ENCODE measurements at regions not wholly inside any gene's neighbourhood (a gene's known extent, or its start where the extent isn't known, plus 50 kb on each side); places are given as distances from the start of the nearest gene placed in this dataset.

GRCh38 chr4:27787195-27787594 is 926.6 kb downstream of the STIM2 start:
- H3K27me3 ChIP-seq (ENCODE audit: insufficient read depth, low read depth): no peaks in the 10 kb centered on the region
- H3K9me2 ChIP-seq (ENCODE audit: insufficient read depth): no peaks in the 10 kb centered on the region
- DNase-seq: peak in 1 of 2 experiments; percentile 51
- no peaks in the 10 kb centered on the region for H3K79me2 ChIP-seq (ENCODE audit: low read depth)
- intact Hi-C loops (cut with micrococcal nuclease; ENCODE audit: unreplicated experiment): no loop called here
- no peaks in the 10 kb centered on the region for H3K9me3 ChIP-seq (ENCODE audit: insufficient read depth, low read depth)
- H3K4me2 ChIP-seq: peak overlapping the region; percentile 6; the same call in 1 of the 2 replicates
- no TSS peak for BruUV-seq (replicated peaks)
- H3F3A ChIP-seq (ENCODE audit: insufficient read depth, low read depth): no peaks in the 10 kb centered on the region
- ChIA-PET CTCF (no interaction called here), POLR2A (ENCODE audit: unreplicated experiment) (no interaction called here)
- peaks cover 18% of the 10 kb centered on the region for H3K4me1 ChIP-seq (replicated peaks; ENCODE audit: insufficient read depth)
- peak overlapping the region; percentile 29; the same call in 1 of the 2 replicates for H3K27ac ChIP-seq
- no peak for TF ChIP-seq EZH2 (IDR thresholded peaks at IDR 0.05; ENCODE audit: low read depth)
- no peak for TF ChIP-seq CTCF (conservative IDR thresholded peaks at IDR 0.05)
- H3K4me3 ChIP-seq: no peak overlapping the region
- H3K36me3 ChIP-seq (ENCODE audit: low read depth): no peaks in the 10 kb centered on the region
- no peak overlapping the region for H2AFZ ChIP-seq
- no peaks in the 10 kb centered on the region for H4K20me1 ChIP-seq (ENCODE audit: insufficient read depth)

- Histone ChIP-seq H3K79me2 (ENCODE audit: low read depth) (no peaks in the 10 kb centered on the region), H3K27me3 (ENCODE audit: insufficient read depth, low read depth) (no peaks in the 10 kb centered on the region), H3K27ac (no peak overlapping the region), H3K36me3 (ENCODE audit: low read depth) (no peaks in the 10 kb centered on the region), H2AFZ (no peak overlapping the region), H3K4me1 (replicated peaks; ENCODE audit: insufficient read depth) (peaks cover 18% of the 10 kb centered on the region), H3K9me3 (ENCODE audit: insufficient read depth, low read depth) (no peaks in the 10 kb centered on the region), H3K4me2 (no peak overlapping the region), H3K4me3 (no peak overlapping the region), H4K20me1 (ENCODE audit: insufficient read depth) (no peaks in the 10 kb centered on the region), H3F3A (ENCODE audit: insufficient read depth, low read depth) (no peaks in the 10 kb centered on the region), H3K9me2 (ENCODE audit: insufficient read depth) (no peaks in the 10 kb centered on the region)
- ChIA-PET POLR2A (ENCODE audit: unreplicated experiment) (no interaction called here), CTCF (no interaction called here)
- no peak for TF ChIP-seq CTCF (conservative IDR thresholded peaks at IDR 0.05)
- no peak for TF ChIP-seq EZH2 (IDR thresholded peaks at IDR 0.05; ENCODE audit: low read depth)
- DNase-seq: no peak
- BruUV-seq (replicated peaks): no TSS peak
- intact Hi-C loops (cut with micrococcal nuclease; ENCODE audit: unreplicated experiment): no loop called here
Observed at GRCh38 chr4:27789773-27790172, 929.1 kb downstream of the STIM2 start.

- Histone ChIP-seq H3K4me2 (no peak overlapping the region), H3K4me1 (replicated peaks; ENCODE audit: insufficient read depth) (peaks cover 18% of the 10 kb centered on the region), H3K27ac (no peak overlapping the region), H3K4me3 (no peak overlapping the region), H3K27me3 (ENCODE audit: insufficient read depth, low read depth) (no peaks in the 10 kb centered on the region), H3K9me2 (ENCODE audit: insufficient read depth) (no peaks in the 10 kb centered on the region), H3F3A (ENCODE audit: insufficient read depth, low read depth) (no peaks in the 10 kb centered on the region), H4K20me1 (ENCODE audit: insufficient read depth) (no peaks in the 10 kb centered on the region), H3K36me3 (ENCODE audit: low read depth) (no peaks in the 10 kb centered on the region), H2AFZ (no peak overlapping the region), H3K9me3 (ENCODE audit: insufficient read depth, low read depth) (no peaks in the 10 kb centered on the region), H3K79me2 (ENCODE audit: low read depth) (no peaks in the 10 kb centered on the region)
- no TSS peak for BruUV-seq (replicated peaks)
- no peak for TF ChIP-seq CTCF (conservative IDR thresholded peaks at IDR 0.05)
- no peak for TF ChIP-seq EZH2 (IDR thresholded peaks at IDR 0.05; ENCODE audit: low read depth)
- ChIA-PET CTCF (no interaction called here), POLR2A (ENCODE audit: unreplicated experiment) (interaction anchor here (0.7 kb wide), 1 partner anchor 430 kb away, joined by 3 read pairs; no protein-coding TSS in a partner anchor)
- no peak for DNase-seq
- intact Hi-C loops (cut with micrococcal nuclease; ENCODE audit: unreplicated experiment): no loop called here
Observed at GRCh38 chr4:27790911-27791310, 930.3 kb downstream of the STIM2 start.
